ENCODE measurements at regions not wholly inside any gene's neighbourhood (a gene's known extent, or its start where the extent isn't known, plus 50 kb on each side); places are given as distances from the start of the nearest gene placed in this dataset.

DNA sequence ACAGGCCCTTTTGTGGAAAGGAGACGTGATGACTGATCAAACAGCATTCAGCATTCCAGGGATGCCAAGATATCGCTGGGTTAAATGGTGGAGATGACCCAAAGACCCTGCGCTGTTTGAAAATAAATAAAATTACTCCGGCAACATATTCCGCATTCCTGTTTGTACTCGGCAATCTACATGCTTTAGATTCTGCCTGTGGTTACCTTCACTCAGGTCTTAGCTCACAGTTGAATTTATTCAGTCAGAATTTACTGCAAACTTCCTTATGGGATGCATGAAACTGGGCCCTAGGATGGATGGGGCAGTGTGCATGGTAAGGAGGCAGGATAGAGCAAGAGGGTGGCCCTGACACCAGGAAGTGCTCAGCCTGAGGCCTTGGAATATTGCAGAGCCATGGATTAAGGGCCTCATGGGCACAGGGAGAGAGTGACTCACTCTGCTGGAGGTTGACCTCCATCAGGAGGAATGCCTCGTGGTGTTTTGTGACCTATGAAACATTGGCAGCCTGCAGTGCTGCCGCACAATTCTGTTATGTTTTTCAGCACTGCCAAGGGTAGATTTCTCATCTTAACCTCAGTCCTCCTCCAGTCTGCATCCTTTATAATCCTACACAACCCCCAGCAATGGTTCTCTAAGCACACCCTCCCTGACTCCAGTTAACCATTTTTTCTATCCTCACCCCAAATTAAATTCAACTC, 321.4 kb downstream of the IRS1 start (continued):
- TF ChIP-seq, protein P1, sequence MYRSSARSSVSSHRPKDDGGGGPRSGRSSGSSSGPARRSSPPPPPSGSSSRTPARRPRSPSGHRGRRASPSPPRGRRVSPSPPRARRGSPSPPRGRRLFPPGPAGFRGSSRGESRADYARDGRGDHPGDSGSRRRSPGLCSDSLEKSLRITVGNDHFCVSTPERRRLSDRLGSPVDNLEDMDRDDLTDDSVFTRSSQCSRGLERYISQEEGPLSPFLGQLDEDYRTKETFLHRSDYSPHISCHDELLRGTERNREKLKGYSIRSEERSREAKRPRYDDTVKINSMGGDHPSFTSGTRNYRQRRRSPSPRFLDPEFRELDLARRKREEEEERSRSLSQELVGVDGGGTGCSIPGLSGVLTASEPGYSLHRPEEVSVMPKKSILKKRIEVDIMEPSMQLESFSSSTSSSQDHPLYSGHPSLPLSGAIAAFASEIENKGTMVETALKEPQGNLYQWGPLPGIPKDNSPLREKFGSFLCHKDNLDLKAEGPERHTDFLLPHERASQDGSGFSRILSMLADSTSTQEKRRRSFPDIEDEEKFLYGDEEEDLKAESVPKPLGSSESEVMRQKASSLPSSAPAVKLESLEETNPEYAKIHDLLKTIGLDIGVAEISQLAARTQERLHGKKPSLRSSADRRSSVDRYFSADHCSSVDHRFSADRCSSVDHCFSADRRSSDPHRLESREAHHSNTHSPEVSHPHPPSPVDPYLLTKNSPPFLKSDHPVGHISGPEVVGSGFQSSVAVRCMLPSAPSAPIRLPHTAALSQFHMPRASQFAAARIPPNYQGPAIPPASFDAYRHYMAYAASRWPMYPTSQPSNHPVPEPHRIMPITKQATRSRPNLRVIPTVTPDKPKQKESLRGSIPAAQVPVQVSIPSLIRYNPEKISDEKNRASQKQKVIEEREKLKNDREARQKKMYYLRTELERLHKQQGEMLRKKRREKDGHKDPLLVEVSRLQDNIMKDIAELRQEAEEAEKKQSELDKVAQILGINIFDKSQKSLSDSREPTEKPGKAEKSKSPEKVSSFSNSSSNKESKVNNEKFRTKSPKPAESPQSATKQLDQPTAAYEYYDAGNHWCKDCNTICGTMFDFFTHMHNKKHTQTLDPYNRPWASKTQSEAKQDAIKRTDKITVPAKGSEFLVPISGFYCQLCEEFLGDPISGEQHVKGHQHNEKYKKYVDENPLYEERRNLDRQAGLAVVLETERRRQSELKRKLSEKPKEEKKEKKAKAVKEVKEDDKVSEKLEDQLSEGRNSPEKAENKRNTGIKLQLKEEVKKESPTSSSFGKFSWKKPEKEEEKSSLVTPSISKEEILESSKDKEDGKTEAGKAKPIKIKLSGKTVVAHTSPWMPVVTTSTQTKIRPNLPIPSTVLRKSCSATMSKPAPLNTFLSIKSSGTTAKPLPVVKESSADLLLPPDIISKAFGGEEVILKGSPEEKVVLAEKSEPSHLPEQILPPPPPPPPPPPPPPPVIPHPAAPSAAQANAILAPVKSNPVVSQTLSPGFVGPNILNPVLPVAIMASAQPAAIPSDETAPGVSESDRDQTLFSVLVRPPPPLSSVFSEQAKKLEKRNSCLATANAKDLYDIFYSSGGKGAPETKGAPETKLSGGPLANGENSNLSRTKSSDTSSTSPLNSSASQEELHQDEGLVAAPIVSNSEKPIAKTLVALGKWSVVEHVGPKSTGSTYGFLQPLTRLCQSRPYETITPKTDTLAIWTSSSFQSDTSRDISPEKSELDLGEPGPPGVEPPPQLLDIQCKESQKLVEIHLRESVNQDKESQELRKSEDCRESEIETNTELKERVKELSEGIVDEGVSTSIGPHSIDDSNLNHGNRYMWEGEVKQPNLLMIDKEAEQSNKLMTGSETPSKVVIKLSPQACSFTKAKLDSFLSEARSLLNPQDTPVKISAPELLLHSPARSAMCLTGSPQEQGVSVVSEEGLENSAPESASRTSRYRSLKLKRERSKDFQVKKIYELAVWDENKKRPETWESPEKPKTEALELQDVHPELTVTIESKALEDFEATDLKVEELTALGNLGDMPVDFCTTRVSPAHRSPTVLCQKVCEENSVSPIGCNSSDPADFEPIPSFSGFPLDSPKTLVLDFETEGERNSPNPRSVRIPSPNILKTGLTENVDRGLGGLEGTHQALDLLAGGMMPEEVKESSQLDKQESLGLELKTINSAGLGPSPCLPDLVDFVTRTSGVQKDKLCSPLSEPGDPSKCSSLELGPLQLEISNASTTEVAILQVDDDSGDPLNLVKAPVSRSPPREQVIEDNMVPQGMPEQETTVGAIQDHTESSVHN (CRISPR knock-in tag; IDR thresholded peaks at IDR 0.05) = no peak
- TF ChIP-seq, protein P2, sequence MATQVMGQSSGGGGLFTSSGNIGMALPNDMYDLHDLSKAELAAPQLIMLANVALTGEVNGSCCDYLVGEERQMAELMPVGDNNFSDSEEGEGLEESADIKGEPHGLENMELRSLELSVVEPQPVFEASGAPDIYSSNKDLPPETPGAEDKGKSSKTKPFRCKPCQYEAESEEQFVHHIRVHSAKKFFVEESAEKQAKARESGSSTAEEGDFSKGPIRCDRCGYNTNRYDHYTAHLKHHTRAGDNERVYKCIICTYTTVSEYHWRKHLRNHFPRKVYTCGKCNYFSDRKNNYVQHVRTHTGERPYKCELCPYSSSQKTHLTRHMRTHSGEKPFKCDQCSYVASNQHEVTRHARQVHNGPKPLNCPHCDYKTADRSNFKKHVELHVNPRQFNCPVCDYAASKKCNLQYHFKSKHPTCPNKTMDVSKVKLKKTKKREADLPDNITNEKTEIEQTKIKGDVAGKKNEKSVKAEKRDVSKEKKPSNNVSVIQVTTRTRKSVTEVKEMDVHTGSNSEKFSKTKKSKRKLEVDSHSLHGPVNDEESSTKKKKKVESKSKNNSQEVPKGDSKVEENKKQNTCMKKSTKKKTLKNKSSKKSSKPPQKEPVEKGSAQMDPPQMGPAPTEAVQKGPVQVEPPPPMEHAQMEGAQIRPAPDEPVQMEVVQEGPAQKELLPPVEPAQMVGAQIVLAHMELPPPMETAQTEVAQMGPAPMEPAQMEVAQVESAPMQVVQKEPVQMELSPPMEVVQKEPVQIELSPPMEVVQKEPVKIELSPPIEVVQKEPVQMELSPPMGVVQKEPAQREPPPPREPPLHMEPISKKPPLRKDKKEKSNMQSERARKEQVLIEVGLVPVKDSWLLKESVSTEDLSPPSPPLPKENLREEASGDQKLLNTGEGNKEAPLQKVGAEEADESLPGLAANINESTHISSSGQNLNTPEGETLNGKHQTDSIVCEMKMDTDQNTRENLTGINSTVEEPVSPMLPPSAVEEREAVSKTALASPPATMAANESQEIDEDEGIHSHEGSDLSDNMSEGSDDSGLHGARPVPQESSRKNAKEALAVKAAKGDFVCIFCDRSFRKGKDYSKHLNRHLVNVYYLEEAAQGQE (IDR thresholded peaks at IDR 0.05; ENCODE audit: borderline replicate concordance in 1 of 2, low read depth in 1 of 2, low read length in 2 of 2) = no peak
- TF ChIP-seq ADNP (CRISPR knock-in tag; IDR thresholded peaks at IDR 0.05) (no peak; the same call in 1 of the 2 replicates), NFYB (CRISPR knock-in tag; IDR thresholded peaks at IDR 0.05) (no peak; the same call in 1 of the 2 replicates), HMGA1 (CRISPR knock-in tag; conservative IDR thresholded peaks at IDR 0.05) (no peak), ZNF615 (CRISPR knock-in tag; IDR thresholded peaks at IDR 0.05; ENCODE audit: borderline replicate concordance) (no peak), ARNTL (CRISPR knock-in tag; IDR thresholded peaks at IDR 0.05) (no peak), EZH2 (conservative IDR thresholded peaks at IDR 0.05; ENCODE audit: low read depth, low read length) (no peak), MAF1 (CRISPR knock-in tag; IDR thresholded peaks at IDR 0.05; ENCODE audit: borderline replicate concordance) (no peak)
- TF ChIP-seq, protein P3, sequence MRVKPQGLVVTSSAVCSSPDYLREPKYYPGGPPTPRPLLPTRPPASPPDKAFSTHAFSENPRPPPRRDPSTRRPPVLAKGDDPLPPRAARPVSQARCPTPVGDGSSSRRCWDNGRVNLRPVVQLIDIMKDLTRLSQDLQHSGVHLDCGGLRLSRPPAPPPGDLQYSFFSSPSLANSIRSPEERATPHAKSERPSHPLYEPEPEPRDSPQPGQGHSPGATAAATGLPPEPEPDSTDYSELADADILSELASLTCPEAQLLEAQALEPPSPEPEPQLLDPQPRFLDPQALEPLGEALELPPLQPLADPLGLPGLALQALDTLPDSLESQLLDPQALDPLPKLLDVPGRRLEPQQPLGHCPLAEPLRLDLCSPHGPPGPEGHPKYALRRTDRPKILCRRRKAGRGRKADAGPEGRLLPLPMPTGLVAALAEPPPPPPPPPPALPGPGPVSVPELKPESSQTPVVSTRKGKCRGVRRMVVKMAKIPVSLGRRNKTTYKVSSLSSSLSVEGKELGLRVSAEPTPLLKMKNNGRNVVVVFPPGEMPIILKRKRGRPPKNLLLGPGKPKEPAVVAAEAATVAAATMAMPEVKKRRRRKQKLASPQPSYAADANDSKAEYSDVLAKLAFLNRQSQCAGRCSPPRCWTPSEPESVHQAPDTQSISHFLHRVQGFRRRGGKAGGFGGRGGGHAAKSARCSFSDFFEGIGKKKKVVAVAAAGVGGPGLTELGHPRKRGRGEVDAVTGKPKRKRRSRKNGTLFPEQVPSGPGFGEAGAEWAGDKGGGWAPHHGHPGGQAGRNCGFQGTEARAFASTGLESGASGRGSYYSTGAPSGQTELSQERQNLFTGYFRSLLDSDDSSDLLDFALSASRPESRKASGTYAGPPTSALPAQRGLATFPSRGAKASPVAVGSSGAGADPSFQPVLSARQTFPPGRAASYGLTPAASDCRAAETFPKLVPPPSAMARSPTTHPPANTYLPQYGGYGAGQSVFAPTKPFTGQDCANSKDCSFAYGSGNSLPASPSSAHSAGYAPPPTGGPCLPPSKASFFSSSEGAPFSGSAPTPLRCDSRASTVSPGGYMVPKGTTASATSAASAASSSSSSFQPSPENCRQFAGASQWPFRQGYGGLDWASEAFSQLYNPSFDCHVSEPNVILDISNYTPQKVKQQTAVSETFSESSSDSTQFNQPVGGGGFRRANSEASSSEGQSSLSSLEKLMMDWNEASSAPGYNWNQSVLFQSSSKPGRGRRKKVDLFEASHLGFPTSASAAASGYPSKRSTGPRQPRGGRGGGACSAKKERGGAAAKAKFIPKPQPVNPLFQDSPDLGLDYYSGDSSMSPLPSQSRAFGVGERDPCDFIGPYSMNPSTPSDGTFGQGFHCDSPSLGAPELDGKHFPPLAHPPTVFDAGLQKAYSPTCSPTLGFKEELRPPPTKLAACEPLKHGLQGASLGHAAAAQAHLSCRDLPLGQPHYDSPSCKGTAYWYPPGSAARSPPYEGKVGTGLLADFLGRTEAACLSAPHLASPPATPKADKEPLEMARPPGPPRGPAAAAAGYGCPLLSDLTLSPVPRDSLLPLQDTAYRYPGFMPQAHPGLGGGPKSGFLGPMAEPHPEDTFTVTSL (CRISPR knock-in tag; IDR thresholded peaks at IDR 0.05; ENCODE audit: borderline replicate concordance) = peak; percentile 81
